GM18508 (cell line): ENCODE measurements at regions not wholly inside any gene's neighbourhood (a gene's known extent, or its start where the extent isn't known, plus 50 kb on each side); places are given as distances from the start of the nearest gene placed in this dataset.

ENCODE experiments used
- ATAC-seq: cut with Tn5 transposase; IDR thresholded peaks from one replicate; pipeline ENCODE4 v1.9.1; 2021; ENCODE audit warnings: moderate number of reproducible peaks; ENCODE audit not compliant: insufficient read depth, unreplicated experiment

GRCh38 chr13:22079961-22080360 is 409.1 kb downstream of the FGF9 start:
- no peak for ATAC-seq

GRCh38 chr13:22080832-22081231 is 410.0 kb downstream of the FGF9 start:
- ATAC-seq, result no peak

GRCh38 chr13:22081430-22081829 is 410.6 kb downstream of the FGF9 start:
- ATAC-seq, result no peak

GRCh38 chr13:22082030-22082429 is 411.2 kb downstream of the FGF9 start:
- ATAC-seq, result no peak

- ATAC-seq, result no peak
These were observed 411.7 kb downstream of the FGF9 start for GRCh38 chr13:22082437-22083100.

- ATAC-seq, result no peak
These were observed 414.1 kb downstream of the FGF9 start for GRCh38 chr13:22085001-22085400.

- ATAC-seq, result no peak
These were observed 415.9 kb downstream of the FGF9 start for GRCh38 chr13:22086597-22087330.

- ATAC-seq, result no peak
These were observed 419.2 kb downstream of the FGF9 start for GRCh38 chr13:22090106-22090505.

GRCh38 chr13:22091222-22091970 is 420.5 kb downstream of the FGF9 start:
- no peak for ATAC-seq

GRCh38 chr13:22091971-22092300 is 421.1 kb downstream of the FGF9 start:
- ATAC-seq, result no peak

- no peak for ATAC-seq
These were observed 422.1 kb downstream of the FGF9 start for GRCh38 chr13:22092791-22093560.

GRCh38 chr13:22095794-22096193 is 424.9 kb downstream of the FGF9 start:
- no peak for ATAC-seq

GRCh38 chr13:22099585-22099984 is 428.7 kb downstream of the FGF9 start:
- ATAC-seq, result no peak

- ATAC-seq, result no peak
These were observed 431.4 kb downstream of the FGF9 start for GRCh38 chr13:22102271-22102670.

- no peak for ATAC-seq
These were observed 432.5 kb downstream of the FGF9 start for GRCh38 chr13:22103046-22104027.

GRCh38 chr13:22106058-22106457 is 435.2 kb downstream of the FGF9 start:
- ATAC-seq, result no peak

GRCh38 chr13:22107549-22107948 is 436.7 kb downstream of the FGF9 start:
- ATAC-seq, result no peak

- no peak for ATAC-seq
These were observed 437.5 kb downstream of the FGF9 start for GRCh38 chr13:22108283-22108942.

- ATAC-seq, result no peak
These were observed 438.1 kb downstream of the FGF9 start for GRCh38 chr13:22108979-22109378.
